IPS DF 4.7 (cell line): ENCODE measurements at regions not wholly inside any gene's neighbourhood (a gene's known extent, or its start where the extent isn't known, plus 50 kb on each side); places are given as distances from the start of the nearest gene placed in this dataset.
"Not testable (repeated sequence)": the region's sequence is repeated elsewhere in the genome, so short reads cannot be mapped to it uniquely, and the experiment has no call there.

Source experiments
- DNase-seq: peaks from one replicate; pipeline ENCODE4 v3.0.0-alpha.2; 2013; ENCODE audit warnings: low spot score; ENCODE audit errors: extremely low read depth

- not testable (repeated sequence) for DNase-seq
Measured at GRCh38 chr15:30833379-30833778, 70.3 kb upstream of the FAN1 start.

GRCh38 chr15:30841639-30842038 lies 62.1 kb upstream of the FAN1 start:
- DNase-seq, result not testable (repeated sequence)

GRCh38 chr15:30842798-30843472 lies 60.8 kb upstream of the FAN1 start:
- DNase-seq, result not testable (repeated sequence)

GRCh38 chr15:30845536-30845935 lies 58.2 kb upstream of the FAN1 start:
- DNase-seq, result not testable (repeated sequence)
